ENCODE measurements at regions not wholly inside any gene's neighbourhood (a gene's known extent, or its start where the extent isn't known, plus 50 kb on each side); places are given as distances from the start of the nearest gene placed in this dataset.

DNA sequence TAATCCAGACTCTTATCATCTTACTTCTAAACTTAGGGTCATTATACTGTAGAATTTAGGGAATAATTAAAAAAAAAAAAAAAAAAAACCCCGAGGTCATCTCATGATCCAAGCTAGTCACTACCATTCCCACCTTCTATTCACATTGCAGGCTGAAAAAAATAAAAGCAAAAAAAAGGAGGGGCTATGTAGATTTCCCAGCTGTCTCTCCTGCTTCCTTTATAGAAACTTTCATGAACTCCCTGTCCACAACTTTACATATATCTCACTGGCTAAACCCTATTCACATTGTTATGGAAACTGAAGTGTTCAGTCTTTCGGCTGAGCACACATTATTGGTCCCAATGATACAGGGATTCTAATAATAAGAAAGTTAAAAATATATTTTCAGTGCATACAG lies 156.2 kb upstream of the TP63 start:
- H3K4me3 ChIP-seq (ENCODE audit: low read depth in 1 of 2, low read length in 2 of 2), result no peak overlapping the region
- H3K9ac ChIP-seq (ENCODE audit: low read depth, low read length), result no peak overlapping the region
- no peak overlapping the region for H3K27ac ChIP-seq (ENCODE audit: low read length)
- DNase-seq, result no peak
- H3K36me3 ChIP-seq (ENCODE audit: insufficient read depth, low read length), result no peaks in the 10 kb centered on the region
- TF ChIP-seq, protein P1, sequence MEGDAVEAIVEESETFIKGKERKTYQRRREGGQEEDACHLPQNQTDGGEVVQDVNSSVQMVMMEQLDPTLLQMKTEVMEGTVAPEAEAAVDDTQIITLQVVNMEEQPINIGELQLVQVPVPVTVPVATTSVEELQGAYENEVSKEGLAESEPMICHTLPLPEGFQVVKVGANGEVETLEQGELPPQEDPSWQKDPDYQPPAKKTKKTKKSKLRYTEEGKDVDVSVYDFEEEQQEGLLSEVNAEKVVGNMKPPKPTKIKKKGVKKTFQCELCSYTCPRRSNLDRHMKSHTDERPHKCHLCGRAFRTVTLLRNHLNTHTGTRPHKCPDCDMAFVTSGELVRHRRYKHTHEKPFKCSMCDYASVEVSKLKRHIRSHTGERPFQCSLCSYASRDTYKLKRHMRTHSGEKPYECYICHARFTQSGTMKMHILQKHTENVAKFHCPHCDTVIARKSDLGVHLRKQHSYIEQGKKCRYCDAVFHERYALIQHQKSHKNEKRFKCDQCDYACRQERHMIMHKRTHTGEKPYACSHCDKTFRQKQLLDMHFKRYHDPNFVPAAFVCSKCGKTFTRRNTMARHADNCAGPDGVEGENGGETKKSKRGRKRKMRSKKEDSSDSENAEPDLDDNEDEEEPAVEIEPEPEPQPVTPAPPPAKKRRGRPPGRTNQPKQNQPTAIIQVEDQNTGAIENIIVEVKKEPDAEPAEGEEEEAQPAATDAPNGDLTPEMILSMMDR (IDR thresholded peaks at IDR 0.05; ENCODE audit: borderline replicate concordance, extremely low read depth, low read length, poor library complexity, severe bottlenecking), result no peak
- no peak for TF ChIP-seq EZH2 (IDR thresholded peaks at IDR 0.05; ENCODE audit: borderline replicate concordance, low read depth, low read length, severe bottlenecking)
- no peaks in the 10 kb centered on the region for H3K27me3 ChIP-seq (ENCODE audit: insufficient read depth, low read length, poor library complexity)
- no peak overlapping the region for H2AFZ ChIP-seq (ENCODE audit: low read depth, low read length)
- no peak overlapping the region for H3K4me2 ChIP-seq (ENCODE audit: insufficient read depth, low read length)
- no peak for ATAC-seq (ENCODE audit: insufficient read depth, low read depth)
- H3K9me3 ChIP-seq (ENCODE audit: insufficient read depth, low read length, severe bottlenecking), result no peaks in the 10 kb centered on the region
- H4K20me1 ChIP-seq (ENCODE audit: insufficient read depth, low read length), result no peaks in the 10 kb centered on the region
- H3K79me2 ChIP-seq (ENCODE audit: insufficient read depth, low read length), result no peaks in the 10 kb centered on the region
- H3K4me1 ChIP-seq (ENCODE audit: insufficient read depth, low read length), result no peaks in the 10 kb centered on the region

DNA sequence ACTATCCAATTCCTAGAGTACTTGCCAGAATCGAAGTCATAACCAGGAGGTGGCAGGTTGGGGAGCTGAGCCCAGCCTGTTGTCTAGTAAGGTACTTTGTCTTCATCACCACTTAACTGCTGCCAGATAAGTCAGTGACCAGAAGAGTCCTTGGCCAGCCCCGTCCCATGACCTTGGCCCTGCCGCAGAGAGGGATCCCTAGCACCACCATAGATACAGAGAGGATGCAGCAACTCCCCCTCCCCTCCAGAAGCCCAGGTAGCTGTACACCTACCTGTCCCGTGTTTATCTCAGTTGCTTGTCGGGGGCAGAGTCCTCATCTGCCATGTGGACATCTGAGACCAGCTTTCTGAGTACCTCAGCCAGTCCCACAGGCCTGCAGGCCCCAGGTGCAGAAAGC lies 153.6 kb upstream of the TP63 start:
- DNase-seq (no peak), ATAC-seq (ENCODE audit: insufficient read depth, low read depth) (no peak)
- H3K79me2 ChIP-seq (ENCODE audit: insufficient read depth, low read length), result no peaks in the 10 kb centered on the region
- H3K9ac ChIP-seq (ENCODE audit: low read depth, low read length), result no peak overlapping the region
- no peak overlapping the region for H3K4me2 ChIP-seq (ENCODE audit: insufficient read depth, low read length)
- no peaks in the 10 kb centered on the region for H3K4me1 ChIP-seq (ENCODE audit: insufficient read depth, low read length)
- H3K4me3 ChIP-seq (ENCODE audit: low read depth in 1 of 2, low read length in 2 of 2), result no peak overlapping the region
- H4K20me1 ChIP-seq (ENCODE audit: insufficient read depth, low read length), result no peaks in the 10 kb centered on the region
- no peaks in the 10 kb centered on the region for H3K9me3 ChIP-seq (ENCODE audit: insufficient read depth, low read length, severe bottlenecking)
- no peaks in the 10 kb centered on the region for H3K36me3 ChIP-seq (ENCODE audit: insufficient read depth, low read length)
- no peaks in the 10 kb centered on the region for H3K27me3 ChIP-seq (ENCODE audit: insufficient read depth, low read length, poor library complexity)
- H3K27ac ChIP-seq (ENCODE audit: low read length), result no peak overlapping the region
- H2AFZ ChIP-seq (ENCODE audit: low read depth, low read length), result no peak overlapping the region
- TF ChIP-seq, protein P1 (IDR thresholded peaks at IDR 0.05; ENCODE audit: borderline replicate concordance, extremely low read depth, low read length, poor library complexity, severe bottlenecking), result no peak
- no peak for TF ChIP-seq EZH2 (IDR thresholded peaks at IDR 0.05; ENCODE audit: borderline replicate concordance, low read depth, low read length, severe bottlenecking)

DNA sequence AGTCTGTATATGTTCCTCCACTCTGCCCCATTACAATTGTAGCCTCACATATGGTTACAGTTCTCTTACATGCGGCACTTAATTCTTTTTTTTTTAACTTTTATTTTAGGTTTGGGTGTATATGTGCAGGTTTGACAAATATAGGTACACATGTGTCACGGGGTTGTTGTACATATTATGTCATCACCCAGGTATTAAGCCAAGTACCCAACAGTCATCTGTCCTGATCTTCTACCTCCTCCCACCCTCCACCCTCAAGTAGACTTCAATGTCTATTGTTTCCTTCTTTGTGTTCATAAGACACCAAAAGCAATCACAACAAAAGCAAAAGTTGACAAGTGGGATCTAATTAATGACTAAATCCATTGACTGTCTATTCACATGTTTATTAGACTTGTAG lies 144.6 kb upstream of the TP63 start:
- ATAC-seq (ENCODE audit: insufficient read depth, low read depth) (no peak), DNase-seq (no peak)
- Histone ChIP-seq H3K36me3 (ENCODE audit: insufficient read depth, low read length) (no peaks in the 10 kb centered on the region), H3K79me2 (ENCODE audit: insufficient read depth, low read length) (no peaks in the 10 kb centered on the region), H3K4me3 (ENCODE audit: low read depth in 1 of 2, low read length in 2 of 2) (no peak overlapping the region), H3K9ac (ENCODE audit: low read depth, low read length) (no peak overlapping the region), H4K20me1 (ENCODE audit: insufficient read depth, low read length) (no peaks in the 10 kb centered on the region), H3K4me2 (ENCODE audit: insufficient read depth, low read length) (no peak overlapping the region), H3K27me3 (ENCODE audit: insufficient read depth, low read length, poor library complexity) (no peaks in the 10 kb centered on the region), H3K9me3 (ENCODE audit: insufficient read depth, low read length, severe bottlenecking) (no peaks in the 10 kb centered on the region), H3K4me1 (ENCODE audit: insufficient read depth, low read length) (no peaks in the 10 kb centered on the region), H3K27ac (ENCODE audit: low read length) (no peak overlapping the region), H2AFZ (ENCODE audit: low read depth, low read length) (no peak overlapping the region)
- no peak for TF ChIP-seq EZH2 (IDR thresholded peaks at IDR 0.05; ENCODE audit: borderline replicate concordance, low read depth, low read length, severe bottlenecking)
- TF ChIP-seq, protein P1 (IDR thresholded peaks at IDR 0.05; ENCODE audit: borderline replicate concordance, extremely low read depth, low read length, poor library complexity, severe bottlenecking), result no peak

DNA sequence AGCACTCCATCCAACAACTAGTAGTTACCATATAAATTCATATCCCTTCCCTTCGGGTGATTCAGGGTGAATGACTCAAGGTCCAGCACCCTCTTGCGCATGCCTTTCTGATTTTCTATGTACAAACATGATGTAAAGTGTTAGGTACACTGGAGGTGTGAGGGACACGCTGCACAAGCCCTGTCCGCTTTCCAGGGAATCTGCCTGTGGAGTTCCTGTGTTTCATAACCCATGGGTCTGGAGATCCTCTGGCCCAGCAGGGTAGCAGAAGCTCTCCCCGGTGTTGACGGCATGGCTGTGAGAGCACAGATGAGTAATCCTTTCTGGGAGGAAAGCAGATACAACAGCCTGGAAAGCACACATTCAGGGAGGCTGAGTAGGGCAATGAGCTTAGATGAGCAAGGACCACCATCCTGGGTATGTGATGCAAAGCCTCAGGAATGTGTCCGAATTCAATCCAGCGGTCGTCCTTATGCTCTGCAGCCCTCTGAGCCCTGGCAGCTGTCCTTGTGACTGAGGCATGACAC lies 142.9 kb upstream of the TP63 start:
- Histone ChIP-seq H3K4me2 (ENCODE audit: insufficient read depth, low read length) (no peak overlapping the region), H4K20me1 (ENCODE audit: insufficient read depth, low read length) (no peaks in the 10 kb centered on the region), H3K4me3 (ENCODE audit: low read depth in 1 of 2, low read length in 2 of 2) (no peak overlapping the region), H3K27me3 (ENCODE audit: insufficient read depth, low read length, poor library complexity) (no peaks in the 10 kb centered on the region), H2AFZ (ENCODE audit: low read depth, low read length) (no peak overlapping the region), H3K79me2 (ENCODE audit: insufficient read depth, low read length) (no peaks in the 10 kb centered on the region), H3K4me1 (ENCODE audit: insufficient read depth, low read length) (no peaks in the 10 kb centered on the region), H3K9ac (ENCODE audit: low read depth, low read length) (no peak overlapping the region), H3K36me3 (ENCODE audit: insufficient read depth, low read length) (no peaks in the 10 kb centered on the region), H3K9me3 (ENCODE audit: insufficient read depth, low read length, severe bottlenecking) (no peaks in the 10 kb centered on the region), H3K27ac (ENCODE audit: low read length) (no peak overlapping the region)
- TF ChIP-seq, protein P1 (IDR thresholded peaks at IDR 0.05; ENCODE audit: borderline replicate concordance, extremely low read depth, low read length, poor library complexity, severe bottlenecking), result no peak
- TF ChIP-seq EZH2 (IDR thresholded peaks at IDR 0.05; ENCODE audit: borderline replicate concordance, low read depth, low read length, severe bottlenecking), result no peak
- DNase-seq (no peak), ATAC-seq (ENCODE audit: insufficient read depth, low read depth) (no peak)

Data from DND-41 (cell line).